KMS-11 (cell line): ENCODE measurements at regions not wholly inside any gene's neighbourhood (a gene's known extent, or its start where the extent isn't known, plus 50 kb on each side); places are given as distances from the start of the nearest gene placed in this dataset.

ENCODE experiments used
- H2AFZ ChIP-seq: fragments of 200-600 bp; sonication (generic); 2 replicates; pipeline ENCODE4 v1.6.1; 2016; ENCODE audit warnings: antibody characterized with exemption, mixed run types, low read depth
- H3K27ac ChIP-seq: fragments of 200-600 bp; sonication (generic); 2 replicates; pipeline ENCODE4 v1.6.1; 2016; ENCODE audit warnings: mild to moderate bottlenecking, mixed run types
- H3K27me3 ChIP-seq: fragments of 200-600 bp; sonication (generic); 2 replicates; pipeline ENCODE4 v1.6.1; 2017; ENCODE audit warnings: mild to moderate bottlenecking, low read depth, mixed run types, moderate library complexity; ENCODE audit not compliant: insufficient read depth
- H3K36me3 ChIP-seq: fragments of 200-600 bp; sonication (generic); 2 replicates; pipeline ENCODE4 v1.6.1; 2017; ENCODE audit warnings: mild to moderate bottlenecking, mixed run types; ENCODE audit not compliant: insufficient read depth
- H3K4me1 ChIP-seq: fragments of 200-600 bp; sonication (generic); 2 replicates; pipeline ENCODE4 v1.6.1; 2016; ENCODE audit warnings: mild to moderate bottlenecking, low read depth, mixed run types; ENCODE audit not compliant: poor library complexity, severe bottlenecking
- H3K4me2 ChIP-seq: fragments of 200-600 bp; sonication (generic); 2 replicates; pipeline ENCODE4 v1.7.0; 2016; ENCODE audit warnings: mild to moderate bottlenecking, mixed run types
- H3K4me3 ChIP-seq: fragments of 200-600 bp; sonication (generic); IDR thresholded peaks from 2 replicates; pipeline ENCODE4 v1.6.1; 2017; ENCODE audit warnings: low read depth, low read length, mixed read lengths; ENCODE audit not compliant: insufficient read depth
- H3K79me2 ChIP-seq: fragments of 200-600 bp; sonication (generic); 2 replicates; pipeline ENCODE4 v1.6.1; 2016; ENCODE audit warnings: low read depth, mixed run types; ENCODE audit not compliant: insufficient read depth
- H3K9ac ChIP-seq: fragments of 200-600 bp; sonication (generic); 2 replicates; pipeline ENCODE4 v1.6.1; 2016; ENCODE audit warnings: mild to moderate bottlenecking, mixed run types
- H4K20me1 ChIP-seq: fragments of 200-600 bp; sonication (generic); 2 replicates; pipeline ENCODE4 v1.6.1; 2016; ENCODE audit warnings: mild to moderate bottlenecking, mixed run types; ENCODE audit not compliant: insufficient read depth
- CTCF ChIP-seq: fragments of 200-600 bp; sonication (generic); conservative IDR thresholded peaks from 2 replicates; pipeline ENCODE4 v1.6.1; 2017; ENCODE audit warnings: low read depth, mild to moderate bottlenecking, antibody characterized with exemption, low read length, moderate library complexity, mixed read lengths

GRCh38 chr4:163680386-163681098 lies 186.1 kb downstream of the TMA16 start:
- TF ChIP-seq CTCF, result no peak
- Histone ChIP-seq H3K27me3 (no peaks in the 10 kb centered on the region), H3K4me2 (no peak overlapping the region), H3K9ac (no peak overlapping the region), H3K79me2 (no peaks in the 10 kb centered on the region), H3K4me3 (no peak overlapping the region), H3K4me1 (no peaks in the 10 kb centered on the region), H3K36me3 (no peaks in the 10 kb centered on the region), H4K20me1 (no peaks in the 10 kb centered on the region; the same call in 1 of the 2 replicates), H3K27ac (no peak overlapping the region), H2AFZ (no peak overlapping the region)

DNA sequence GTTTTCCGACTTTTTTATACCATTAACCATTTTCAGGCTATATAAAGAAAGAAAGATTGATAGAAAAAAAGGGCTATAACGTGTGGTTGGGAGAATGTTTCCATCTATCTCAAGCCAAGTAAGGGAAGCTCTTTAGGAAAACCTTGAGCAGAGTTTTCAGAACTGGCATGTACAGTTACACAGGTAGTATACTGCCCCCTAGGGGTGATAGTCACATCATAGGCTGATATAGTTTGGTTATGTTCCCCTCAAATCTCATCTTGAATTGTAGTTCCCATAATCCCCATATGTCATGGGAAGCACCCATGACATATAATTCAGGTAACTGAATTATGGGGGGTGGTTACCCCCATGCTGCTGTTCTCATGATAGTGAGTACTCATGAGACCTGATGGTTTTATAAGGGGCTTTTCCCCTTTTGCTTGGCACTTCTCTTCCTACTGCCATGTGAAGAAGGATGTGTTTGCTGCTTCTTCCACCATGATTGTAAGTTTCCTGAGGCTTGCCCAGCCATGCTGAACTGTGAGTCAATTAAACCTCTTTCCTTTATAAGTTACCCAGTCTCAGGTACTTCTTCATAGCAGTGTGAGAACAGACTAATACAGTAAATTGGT lies 186.8 kb downstream of the TMA16 start:
- no peak overlapping the region for H3K4me3 ChIP-seq
- H3K9ac ChIP-seq, result no peak overlapping the region
- H3K4me2 ChIP-seq, result no peak overlapping the region
- no peaks in the 10 kb centered on the region for H3K27me3 ChIP-seq
- H3K79me2 ChIP-seq, result no peaks in the 10 kb centered on the region
- TF ChIP-seq CTCF, result peak; percentile 57
- no peaks in the 10 kb centered on the region for H3K36me3 ChIP-seq
- no peak overlapping the region for H3K27ac ChIP-seq
- no peaks in the 10 kb centered on the region; the same call in 1 of the 2 replicates for H4K20me1 ChIP-seq
- no peaks in the 10 kb centered on the region for H3K4me1 ChIP-seq
- no peak overlapping the region for H2AFZ ChIP-seq

DNA sequence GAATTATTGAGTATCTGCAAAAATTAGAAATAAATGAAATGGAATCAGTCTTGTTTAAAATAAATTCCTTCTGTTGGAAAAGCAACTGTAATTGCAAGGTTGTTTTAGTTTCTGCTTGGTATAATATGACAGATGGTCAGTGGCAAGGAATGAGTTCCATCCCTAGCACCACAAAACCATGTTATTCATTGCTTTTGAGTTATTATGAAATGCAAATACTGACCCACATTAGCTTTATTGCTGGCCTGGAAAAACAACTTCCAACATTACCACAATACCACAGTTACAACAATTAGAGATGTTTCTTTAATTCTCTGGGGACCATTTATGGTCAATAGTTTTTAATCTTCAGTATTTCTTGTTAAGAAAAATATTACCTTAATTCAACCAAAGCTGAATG lies 194.4 kb downstream of the TMA16 start:
- Histone ChIP-seq H3K36me3 (no peaks in the 10 kb centered on the region), H3K9ac (no peak overlapping the region), H3K4me1 (no peaks in the 10 kb centered on the region), H3K79me2 (no peaks in the 10 kb centered on the region), H2AFZ (no peak overlapping the region), H3K27me3 (no peaks in the 10 kb centered on the region), H3K4me2 (no peak overlapping the region), H3K4me3 (no peak overlapping the region), H3K27ac (no peak overlapping the region), H4K20me1 (no peaks in the 10 kb centered on the region)
- no peak for TF ChIP-seq CTCF

GRCh38 chr4:163693211-163693610 lies 198.7 kb downstream of the TMA16 start:
- Histone ChIP-seq H3K79me2 (no peaks in the 10 kb centered on the region), H3K27me3 (no peaks in the 10 kb centered on the region), H3K36me3 (no peaks in the 10 kb centered on the region), H3K4me2 (no peak overlapping the region), H4K20me1 (no peaks in the 10 kb centered on the region), H3K4me3 (no peak overlapping the region), H3K27ac (no peak overlapping the region), H3K9ac (no peak overlapping the region), H3K4me1 (no peaks in the 10 kb centered on the region), H2AFZ (no peak overlapping the region)
- no peak for TF ChIP-seq CTCF
